WTC11 (cell line): ENCODE measurements at regions not wholly inside any gene's neighbourhood (a gene's known extent, or its start where the extent isn't known, plus 50 kb on each side); places are given as distances from the start of the nearest gene placed in this dataset.

Source experiments
- ATAC-seq: fragments of 200-7000 bp; cut with Tn5 transposase; 2 replicates; pipeline ENCODE4 v1.10.0; 2021; ENCODE audit warnings: mild to moderate bottlenecking, moderate library complexity
- CTCF ChIA-PET: fragments of 300-600 bp; sonication (Branson Sonifier 250); formaldehyde crosslinking; loops from one replicate; lab custom pipeline; 2021; ENCODE audit warnings: antibody characterized with exemption; lab: Charles Lee
- POLR2A ChIA-PET: fragments of 350-600 bp; sonication (Branson Sonifier 250); formaldehyde crosslinking; loops from one replicate; lab custom pipeline; 2021; ENCODE audit warnings: antibody characterized with exemption; lab: Charles Lee
- DNase-seq: peaks from one replicate; pipeline ENCODE4 v3.0.0; 2021; ENCODE audit warnings: low spot score
- H3K27ac Mint-ChIP-seq: 2 replicates; pipeline ENCODE4 v1.8.0; 2021; ENCODE audit warnings: mixed read lengths
- H3K27me3 Mint-ChIP-seq: 2 replicates; pipeline ENCODE4 v1.8.0; 2021; ENCODE audit warnings: low read depth, mild to moderate bottlenecking, moderate library complexity, mixed read lengths
- H3K36me3 Mint-ChIP-seq: 2 replicates; pipeline ENCODE4 v1.8.0; 2021; ENCODE audit warnings: mixed read lengths
- H3K4me1 Mint-ChIP-seq: 2 replicates; pipeline ENCODE4 v1.8.0; 2022; ENCODE audit warnings: mixed read lengths
- H3K4me3 Mint-ChIP-seq: 2 replicates; pipeline ENCODE4 v1.8.0; 2021; ENCODE audit warnings: mild to moderate bottlenecking, moderate library complexity, mixed read lengths
- H3K9me3 Mint-ChIP-seq: 2 replicates; pipeline ENCODE4 v1.8.0; 2021; ENCODE audit warnings: mixed read lengths
- AFF4 ChIP-seq: sonication (generic); formaldehyde crosslinking; IDR thresholded peaks from 2 replicates; pipeline ENCODE4 v1.8.1; 2023; ENCODE audit warnings: mild to moderate bottlenecking, missing genetic modification reagents, borderline replicate concordance
- E2F5 ChIP-seq: sonication (generic); formaldehyde crosslinking; IDR thresholded peaks from 2 replicates; pipeline ENCODE4 v1.8.1; 2022; ENCODE audit warnings: mild to moderate bottlenecking, moderate library complexity, missing genetic modification reagents
- ELF4 ChIP-seq: sonication (generic); formaldehyde crosslinking; IDR thresholded peaks from 2 replicates; pipeline ENCODE4 v1.8.1; 2022; ENCODE audit warnings: low read depth, mild to moderate bottlenecking, moderate library complexity, missing genetic modification reagents
- ERG ChIP-seq: fragments of 250-450 bp; sonication (Bioruptor Pico); IDR thresholded peaks from 2 replicates; pipeline ENCODE4 v1.8.0; 2021; ENCODE audit warnings: mild to moderate bottlenecking
- ETV6 ChIP-seq: sonication (generic); formaldehyde crosslinking; IDR thresholded peaks from 2 replicates; pipeline ENCODE4 v1.8.1; 2022; ENCODE audit warnings: mild to moderate bottlenecking, missing genetic modification reagents
- FOXP1 ChIP-seq: sonication (generic); formaldehyde crosslinking; IDR thresholded peaks from 2 replicates; pipeline ENCODE4 v1.8.0; 2022; ENCODE audit warnings: missing genetic modification reagents, mild to moderate bottlenecking, moderate library complexity, borderline replicate concordance
- GRHL2 ChIP-seq: fragments of 250-450 bp; sonication (Bioruptor Pico); IDR thresholded peaks from 2 replicates; pipeline ENCODE4 v1.8.0; 2022; ENCODE audit warnings: mild to moderate bottlenecking, moderate library complexity; ENCODE audit not compliant: insufficient replicate concordance, severe bottlenecking
- NFATC4 ChIP-seq: fragments of 250-450 bp; sonication (Bioruptor Pico); IDR thresholded peaks from 2 replicates; pipeline ENCODE4 v1.9.0; 2021; ENCODE audit warnings: mild to moderate bottlenecking
- NFYB ChIP-seq: sonication (generic); formaldehyde crosslinking; conservative IDR thresholded peaks from 2 replicates; pipeline ENCODE4 v1.8.0; 2022; ENCODE audit warnings: low read depth, missing genetic modification reagents
- NR2C2 ChIP-seq: sonication (generic); formaldehyde crosslinking; IDR thresholded peaks from 2 replicates; pipeline ENCODE4 v1.8.0; 2022; ENCODE audit warnings: mild to moderate bottlenecking, missing genetic modification reagents
- SP1 ChIP-seq: sonication (generic); formaldehyde crosslinking; conservative IDR thresholded peaks from 2 replicates; pipeline ENCODE4 v1.8.1; 2022; ENCODE audit warnings: missing genetic modification reagents
- ZBTB43 ChIP-seq: sonication (generic); formaldehyde crosslinking; IDR thresholded peaks from 2 replicates; pipeline ENCODE4 v1.8.1; 2023; ENCODE audit warnings: mild to moderate bottlenecking, missing genetic modification reagents
- ZNF232 ChIP-seq: sonication (generic); formaldehyde crosslinking; IDR thresholded peaks from 2 replicates; pipeline ENCODE4 v1.8.0; 2022; ENCODE audit warnings: mild to moderate bottlenecking, missing genetic modification reagents
- ZNF425 ChIP-seq: fragments of 250-450 bp; sonication (Bioruptor Pico); conservative IDR thresholded peaks from 2 replicates; pipeline ENCODE4 v1.9.0; 2021; ENCODE audit warnings: mild to moderate bottlenecking
- ZNF532 ChIP-seq: fragments of 250-450 bp; sonication (Bioruptor Pico); IDR thresholded peaks from 2 replicates; pipeline ENCODE4 v1.9.0; 2021; ENCODE audit warnings: mild to moderate bottlenecking, borderline replicate concordance

- DNase-seq, result no peak
- H3K27ac Mint-ChIP-seq, result no peak overlapping the region
- ATAC-seq, result no peak
- no peaks in the 10 kb centered on the region for H3K27me3 Mint-ChIP-seq
- peaks cover 7% of the 10 kb centered on the region; the same call in 1 of the 2 replicates for H3K36me3 Mint-ChIP-seq
- no peaks in the 10 kb centered on the region for H3K4me1 Mint-ChIP-seq
- peaks cover 33% of the 10 kb centered on the region for H3K9me3 Mint-ChIP-seq
- TF ChIP-seq ZNF532 (CRISPR knock-in tag), result no peak
- TF ChIP-seq NR2C2, result no peak
- TF ChIP-seq E2F5 (CRISPR knock-in tag), result no peak
- TF ChIP-seq ELF4, result no peak
- TF ChIP-seq FOXP1 (CRISPR knock-in tag), result no peak
- TF ChIP-seq AFF4 (CRISPR knock-in tag), result no peak
- no peak for TF ChIP-seq ZNF232 (CRISPR knock-in tag)
- no peak for TF ChIP-seq ERG (CRISPR knock-in tag)
- TF ChIP-seq SP1 (CRISPR knock-in tag), result no peak
- TF ChIP-seq GRHL2 (CRISPR knock-in tag), result no peak
- TF ChIP-seq ETV6 (CRISPR knock-in tag), result no peak
- no peak overlapping the region for H3K4me3 Mint-ChIP-seq
- CTCF ChIA-PET, result no interaction called here
- POLR2A ChIA-PET, result no interaction called here
These were observed 516.6 kb upstream of the POM121L12 start for GRCh38 chr7:52518869-52519268.

GRCh38 chr7:52512656-52513055, 522.8 kb upstream of the POM121L12 start:
- CTCF ChIA-PET, result no interaction called here
- Mint-ChIP-seq H3K27ac (no peak overlapping the region), H3K9me3 (peaks cover 12% of the 10 kb centered on the region), H3K4me3 (no peak overlapping the region), H3K4me1 (no peaks in the 10 kb centered on the region), H3K27me3 (no peaks in the 10 kb centered on the region), H3K36me3 (no peaks in the 10 kb centered on the region; the same call in 1 of the 2 replicates)
- ATAC-seq (no peak), DNase-seq (no peak)
- TF ChIP-seq NR2C2 (no peak), NFYB (CRISPR knock-in tag) (no peak), NFATC4 (CRISPR knock-in tag) (no peak), ZBTB43 (CRISPR knock-in tag) (no peak), ZNF425 (CRISPR knock-in tag) (no peak)
- POLR2A ChIA-PET, result no interaction called here
